ENCODE measurements at regions not wholly inside any gene's neighbourhood (a gene's known extent, or its start where the extent isn't known, plus 50 kb on each side); places are given as distances from the start of the nearest gene placed in this dataset.

DNA sequence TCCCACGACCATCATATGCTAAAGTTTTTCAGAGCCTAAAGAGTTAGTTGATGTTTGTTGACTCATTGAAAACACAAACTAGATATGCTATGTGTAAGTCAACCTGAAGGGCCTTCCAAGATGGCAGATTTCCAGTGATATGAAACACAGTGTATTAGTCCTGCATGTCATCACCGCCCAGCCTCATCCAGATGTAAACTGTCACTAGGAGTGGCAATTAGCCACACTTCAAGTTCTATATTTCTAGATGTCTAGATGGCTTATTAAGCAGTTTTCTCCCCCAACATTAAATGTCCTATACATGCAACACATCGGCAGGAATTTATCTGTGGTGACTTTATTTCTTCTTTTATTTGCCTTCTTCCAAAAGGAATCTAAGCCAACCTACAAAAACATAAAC, 444.1 kb upstream of the SMIM21 start:
- TF ChIP-seq, protein P1, sequence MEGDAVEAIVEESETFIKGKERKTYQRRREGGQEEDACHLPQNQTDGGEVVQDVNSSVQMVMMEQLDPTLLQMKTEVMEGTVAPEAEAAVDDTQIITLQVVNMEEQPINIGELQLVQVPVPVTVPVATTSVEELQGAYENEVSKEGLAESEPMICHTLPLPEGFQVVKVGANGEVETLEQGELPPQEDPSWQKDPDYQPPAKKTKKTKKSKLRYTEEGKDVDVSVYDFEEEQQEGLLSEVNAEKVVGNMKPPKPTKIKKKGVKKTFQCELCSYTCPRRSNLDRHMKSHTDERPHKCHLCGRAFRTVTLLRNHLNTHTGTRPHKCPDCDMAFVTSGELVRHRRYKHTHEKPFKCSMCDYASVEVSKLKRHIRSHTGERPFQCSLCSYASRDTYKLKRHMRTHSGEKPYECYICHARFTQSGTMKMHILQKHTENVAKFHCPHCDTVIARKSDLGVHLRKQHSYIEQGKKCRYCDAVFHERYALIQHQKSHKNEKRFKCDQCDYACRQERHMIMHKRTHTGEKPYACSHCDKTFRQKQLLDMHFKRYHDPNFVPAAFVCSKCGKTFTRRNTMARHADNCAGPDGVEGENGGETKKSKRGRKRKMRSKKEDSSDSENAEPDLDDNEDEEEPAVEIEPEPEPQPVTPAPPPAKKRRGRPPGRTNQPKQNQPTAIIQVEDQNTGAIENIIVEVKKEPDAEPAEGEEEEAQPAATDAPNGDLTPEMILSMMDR (IDR thresholded peaks at IDR 0.05) = no peak
- TF ChIP-seq POLR2A (IDR thresholded peaks at IDR 0.05) = no peak
